ENCODE measurements at regions not wholly inside any gene's neighbourhood (a gene's known extent, or its start where the extent isn't known, plus 50 kb on each side); places are given as distances from the start of the nearest gene placed in this dataset.

- TF ChIP-seq CTCF (IDR thresholded peaks at IDR 0.05; ENCODE audit: low read length) (no peak), EZH2 (optimal IDR thresholded peaks at IDR 0.05; ENCODE audit: low read depth, low read length) (no peak), EZH2phosphoT487 (IDR thresholded peaks at IDR 0.05; ENCODE audit: low read length) (no peak)
Observed at GRCh38 chr18:2075499-2075898, 495.8 kb downstream of the METTL4 start.
